GM12878 (cell line): ENCODE measurements at regions not wholly inside any gene's neighbourhood (a gene's known extent, or its start where the extent isn't known, plus 50 kb on each side); places are given as distances from the start of the nearest gene placed in this dataset.

ENCODE experiments used
- ATAC-seq: fragments of 200-7000 bp; cut with Tn5 transposase; 3 replicates; pipeline ENCODE4 v1.9.1; 2020; ENCODE audit warnings: mild to moderate bottlenecking, moderate library complexity
- BruUV-seq: library from RNA; stranded (reverse); fragments of 400-500 nt; replicated peaks from 2 replicates; lab custom pipeline; 2021; lab: Mats Ljungman, UMichigan
- CTCF ChIA-PET: fragments of 300-600 bp; sonication (Branson Sonifier 250); formaldehyde crosslinking; extraction: SDS; loops from one replicate; lab custom pipeline; 2021; ENCODE audit warnings: inconsistent platforms; lab: Yijun Ruan, JAX
- POLR2A ChIA-PET: fragments of 350-600 bp; formaldehyde crosslinking; extraction: SDS; loops from one replicate; lab custom pipeline; 2021; ENCODE audit warnings: inconsistent platforms; lab: Charles Lee
- RAD21 ChIA-PET: fragments of 300-600 bp; sonication (Branson Sonifier 250); formaldehyde crosslinking; loops from one replicate; lab custom pipeline; 2023; ENCODE audit warnings: antibody characterized with exemption; ENCODE audit not compliant: unreplicated experiment; lab: Charles Lee
- SMC1A ChIA-PET: fragments of 300-600 bp; sonication (Branson Sonifier 250); formaldehyde crosslinking; loops from one replicate; lab custom pipeline; 2023; ENCODE audit not compliant: unreplicated experiment, uncharacterized antibody; lab: Charles Lee
- DNase-seq: peaks from one replicate; pipeline ENCODE4 v3.0.0-alpha.2; 2011; ENCODE audit warnings: low read depth, low spot score
- FAIRE-seq: peaks from 3 replicates; lab custom pipeline; 2011; peaks lifted over from hg19 to GRCh38; lab: Jason Lieb, UNC
- H2AFZ ChIP-seq: 2 replicates; pipeline ENCODE4 v1.6.0; 2011; ENCODE audit warnings: low read depth, low read length, control low read depth; ENCODE audit not compliant: control insufficient read depth
- H3K27ac ChIP-seq: 2 replicates; pipeline ENCODE4 v1.5.1; 2011; ENCODE audit warnings: control low read depth; ENCODE audit not compliant: control insufficient read depth, insufficient read depth
- H3K27me3 ChIP-seq, 2 experiments: replicated peaks in 1 of 2; 2 replicates each; pipeline versions ENCODE4 v1.6.0 to v1.6.1; 2011; ENCODE audit warnings: low read length in 1 of 2; ENCODE audit not compliant: control insufficient read depth in 2 of 2, insufficient read depth in 2 of 2
- H3K36me3 ChIP-seq, 2 experiments: 2 replicates each; pipeline ENCODE4 v1.5.1; 2011; ENCODE audit warnings: low read length in 1 of 2; ENCODE audit not compliant: control insufficient read depth in 2 of 2, insufficient read depth in 2 of 2
- H3K4me1 ChIP-seq: 2 replicates; pipeline ENCODE4 v1.6.1; 2011; ENCODE audit warnings: mild to moderate bottlenecking, low read length, moderate library complexity, mixed read lengths; ENCODE audit not compliant: control insufficient read depth, insufficient read depth
- H3K4me2 ChIP-seq: 2 replicates; pipeline ENCODE4 v1.6.0; 2011; ENCODE audit warnings: control low read depth; ENCODE audit not compliant: control insufficient read depth, insufficient read depth
- H3K4me3 ChIP-seq: fragments of 200-600 bp; sonication (generic); 2 replicates; pipeline ENCODE4 v1.5.1; 2016
- H3K79me2 ChIP-seq: 2 replicates; pipeline ENCODE4 v1.6.0; 2011; ENCODE audit warnings: low read length; ENCODE audit not compliant: control insufficient read depth, insufficient read depth
- H3K9ac ChIP-seq: 2 replicates; pipeline ENCODE4 v1.8.0; 2011; ENCODE audit warnings: low read length, control low read depth, mixed read lengths; ENCODE audit not compliant: control insufficient read depth, insufficient read depth
- H3K9me3 ChIP-seq: replicated peaks from 3 replicates; pipeline ENCODE4 v1.5.1; 2011; ENCODE audit warnings: mild to moderate bottlenecking, low read length; ENCODE audit not compliant: control insufficient read depth, insufficient read depth
- H4K20me1 ChIP-seq: 2 replicates; pipeline ENCODE4 v1.6.0; 2011; ENCODE audit not compliant: control insufficient read depth, insufficient read depth
- CEBPB ChIP-seq, 2 experiments: fragments of 150-350 bp in 1 of 2; IDR thresholded peaks; 2 replicates each; pipeline ENCODE4 v1.6.1; 2012 to 2014; ENCODE audit warnings: low read depth in 2 of 2, low read length in 2 of 2, borderline replicate concordance in 1 of 2, inconsistent platforms in 1 of 2
- DPF2 ChIP-seq: fragments of 450-650 bp; IDR thresholded peaks from 2 replicates; pipeline ENCODE4 v1.6.1; 2017; ENCODE audit warnings: mild to moderate bottlenecking
- ESRRA ChIP-seq: IDR thresholded peaks from 2 replicates; pipeline ENCODE4 v1.6.1; 2012; ENCODE audit warnings: mild to moderate bottlenecking, low read length, improper control_type of control experiment
- HDAC6 ChIP-seq: fragments of 200-600 bp; sonication (generic); IDR thresholded peaks from one replicate; pipeline ENCODE4 v1.8.0; 2017; ENCODE audit warnings: antibody characterized with exemption; ENCODE audit not compliant: unreplicated experiment
- IKZF2 ChIP-seq, 2 experiments: fragments of 450-650 bp; IDR thresholded peaks; 2 replicates each; pipeline ENCODE4 v1.6.1; 2017; ENCODE audit warnings: mild to moderate bottlenecking in 2 of 2, moderate library complexity in 2 of 2
- IRF4 ChIP-seq: IDR thresholded peaks from 2 replicates; pipeline ENCODE4 v1.6.1; 2011; ENCODE audit warnings: low read depth, low read length
- NR2F1 ChIP-seq: fragments of 450-650 bp; conservative IDR thresholded peaks from 2 replicates; pipeline ENCODE4 v1.6.1; 2017; ENCODE audit warnings: mild to moderate bottlenecking
- NRF1 ChIP-seq: conservative IDR thresholded peaks from 2 replicates; pipeline ENCODE4 v1.6.1; 2011; ENCODE audit warnings: mild to moderate bottlenecking, low read depth, low read length, improper control_type of control experiment
- POLR2A ChIP-seq: IDR thresholded peaks from 2 replicates; pipeline ENCODE4 v1.6.1; 2011; ENCODE audit warnings: low read depth, mild to moderate bottlenecking, low read length
- RFX5 ChIP-seq: IDR thresholded peaks from 2 replicates; pipeline ENCODE4 v1.6.1; 2011; ENCODE audit warnings: low read depth, low read length, improper control_type of control experiment
- SMAD1 ChIP-seq: fragments of 450-650 bp; IDR thresholded peaks from 2 replicates; pipeline ENCODE4 v1.6.1; 2018; ENCODE audit warnings: mild to moderate bottlenecking, low read depth; ENCODE audit not compliant: partially characterized antibody
- SPI1 ChIP-seq: IDR thresholded peaks from 2 replicates; pipeline ENCODE4 v1.6.1; 2011; ENCODE audit warnings: low read depth, mild to moderate bottlenecking, low read length, moderate library complexity, borderline replicate concordance; ENCODE audit not compliant: insufficient read depth
- WGBS: methylation state at CpG from one replicate; pipeline ENCODE4 v1.1.6; 2016; ENCODE audit warnings: low lambda C conversion rate; ENCODE audit not compliant: insufficient replicate concordance, insufficient coverage; ENCODE audit errors: missing lambda C conversion rate; 5-methylcytosine and 5-hydroxymethylcytosine counted together
- in situ Hi-C: fragments of 300-500 bp; cut with MboI; formaldehyde crosslinking; loops from 9 replicates; pipeline ENCODE4 v1.14.3; 2018; ENCODE audit warnings: mixed read lengths
- intact Hi-C: fragments of 100-400 bp; cut with micrococcal nuclease; formaldehyde crosslinking; loops from one replicate; pipeline ENCODE4 v1.14.2; 2022; ENCODE audit not compliant: unreplicated experiment
- TF ChIP-seq, protein P1 (sequence below): fragments of 450-650 bp; formaldehyde crosslinking; IDR thresholded peaks from 2 replicates; pipeline ENCODE4 v1.4.0; 2020; ENCODE audit warnings: mild to moderate bottlenecking, moderate library complexity
- TF ChIP-seq, protein P2 (sequence below): fragments of 450-650 bp; IDR thresholded peaks from 2 replicates; pipeline ENCODE4 v1.6.1; 2017; ENCODE audit warnings: mild to moderate bottlenecking, moderate library complexity
- TF ChIP-seq, protein P3 (sequence below): fragments of 150-350 bp; IDR thresholded peaks from 2 replicates; pipeline ENCODE4 v1.6.1; 2016; ENCODE audit warnings: low read depth, low read length

GRCh38 chr11:115710980-115711379, 206.8 kb upstream of the CADM1 start:
- no peaks in the 10 kb centered on the region for H3K36me3 ChIP-seq
- no peak for TF ChIP-seq HDAC6
- TF ChIP-seq SMAD1, result no peak
- no peak for TF ChIP-seq IKZF2 (IDR thresholded peaks at IDR 0.05)
- TF ChIP-seq CEBPB (IDR thresholded peaks at IDR 0.05; ENCODE audit: borderline replicate concordance in 1 of 2, low read depth in 2 of 2, low read length in 2 of 2), result no peak
- TF ChIP-seq ESRRA, result no peak
- no peak for TF ChIP-seq NR2F1
- TF ChIP-seq NRF1, result no peak
- no peak for TF ChIP-seq DPF2
- TF ChIP-seq, protein P1, sequence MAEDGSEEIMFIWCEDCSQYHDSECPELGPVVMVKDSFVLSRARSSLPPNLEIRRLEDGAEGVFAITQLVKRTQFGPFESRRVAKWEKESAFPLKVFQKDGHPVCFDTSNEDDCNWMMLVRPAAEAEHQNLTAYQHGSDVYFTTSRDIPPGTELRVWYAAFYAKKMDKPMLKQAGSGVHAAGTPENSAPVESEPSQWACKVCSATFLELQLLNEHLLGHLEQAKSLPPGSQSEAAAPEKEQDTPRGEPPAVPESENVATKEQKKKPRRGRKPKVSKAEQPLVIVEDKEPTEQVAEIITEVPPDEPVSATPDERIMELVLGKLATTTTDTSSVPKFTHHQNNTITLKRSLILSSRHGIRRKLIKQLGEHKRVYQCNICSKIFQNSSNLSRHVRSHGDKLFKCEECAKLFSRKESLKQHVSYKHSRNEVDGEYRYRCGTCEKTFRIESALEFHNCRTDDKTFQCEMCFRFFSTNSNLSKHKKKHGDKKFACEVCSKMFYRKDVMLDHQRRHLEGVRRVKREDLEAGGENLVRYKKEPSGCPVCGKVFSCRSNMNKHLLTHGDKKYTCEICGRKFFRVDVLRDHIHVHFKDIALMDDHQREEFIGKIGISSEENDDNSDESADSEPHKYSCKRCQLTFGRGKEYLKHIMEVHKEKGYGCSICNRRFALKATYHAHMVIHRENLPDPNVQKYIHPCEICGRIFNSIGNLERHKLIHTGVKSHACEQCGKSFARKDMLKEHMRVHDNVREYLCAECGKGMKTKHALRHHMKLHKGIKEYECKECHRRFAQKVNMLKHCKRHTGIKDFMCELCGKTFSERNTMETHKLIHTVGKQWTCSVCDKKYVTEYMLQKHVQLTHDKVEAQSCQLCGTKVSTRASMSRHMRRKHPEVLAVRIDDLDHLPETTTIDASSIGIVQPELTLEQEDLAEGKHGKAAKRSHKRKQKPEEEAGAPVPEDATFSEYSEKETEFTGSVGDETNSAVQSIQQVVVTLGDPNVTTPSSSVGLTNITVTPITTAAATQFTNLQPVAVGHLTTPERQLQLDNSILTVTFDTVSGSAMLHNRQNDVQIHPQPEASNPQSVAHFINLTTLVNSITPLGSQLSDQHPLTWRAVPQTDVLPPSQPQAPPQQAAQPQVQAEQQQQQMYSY, result no peak
- TF ChIP-seq, protein P2, sequence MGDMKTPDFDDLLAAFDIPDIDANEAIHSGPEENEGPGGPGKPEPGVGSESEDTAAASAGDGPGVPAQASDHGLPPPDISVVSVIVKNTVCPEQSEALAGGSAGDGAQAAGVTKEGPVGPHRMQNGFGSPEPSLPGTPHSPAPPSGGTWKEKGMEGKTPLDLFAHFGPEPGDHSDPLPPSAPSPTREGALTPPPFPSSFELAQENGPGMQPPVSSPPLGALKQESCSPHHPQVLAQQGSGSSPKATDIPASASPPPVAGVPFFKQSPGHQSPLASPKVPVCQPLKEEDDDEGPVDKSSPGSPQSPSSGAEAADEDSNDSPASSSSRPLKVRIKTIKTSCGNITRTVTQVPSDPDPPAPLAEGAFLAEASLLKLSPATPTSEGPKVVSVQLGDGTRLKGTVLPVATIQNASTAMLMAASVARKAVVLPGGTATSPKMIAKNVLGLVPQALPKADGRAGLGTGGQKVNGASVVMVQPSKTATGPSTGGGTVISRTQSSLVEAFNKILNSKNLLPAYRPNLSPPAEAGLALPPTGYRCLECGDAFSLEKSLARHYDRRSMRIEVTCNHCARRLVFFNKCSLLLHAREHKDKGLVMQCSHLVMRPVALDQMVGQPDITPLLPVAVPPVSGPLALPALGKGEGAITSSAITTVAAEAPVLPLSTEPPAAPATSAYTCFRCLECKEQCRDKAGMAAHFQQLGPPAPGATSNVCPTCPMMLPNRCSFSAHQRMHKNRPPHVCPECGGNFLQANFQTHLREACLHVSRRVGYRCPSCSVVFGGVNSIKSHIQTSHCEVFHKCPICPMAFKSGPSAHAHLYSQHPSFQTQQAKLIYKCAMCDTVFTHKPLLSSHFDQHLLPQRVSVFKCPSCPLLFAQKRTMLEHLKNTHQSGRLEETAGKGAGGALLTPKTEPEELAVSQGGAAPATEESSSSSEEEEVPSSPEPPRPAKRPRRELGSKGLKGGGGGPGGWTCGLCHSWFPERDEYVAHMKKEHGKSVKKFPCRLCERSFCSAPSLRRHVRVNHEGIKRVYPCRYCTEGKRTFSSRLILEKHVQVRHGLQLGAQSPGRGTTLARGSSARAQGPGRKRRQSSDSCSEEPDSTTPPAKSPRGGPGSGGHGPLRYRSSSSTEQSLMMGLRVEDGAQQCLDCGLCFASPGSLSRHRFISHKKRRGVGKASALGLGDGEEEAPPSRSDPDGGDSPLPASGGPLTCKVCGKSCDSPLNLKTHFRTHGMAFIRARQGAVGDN, result no peak
- TF ChIP-seq RFX5, result no peak
- TF ChIP-seq SPI1, result no peak
- no peak for TF ChIP-seq IRF4
- TF ChIP-seq, protein P3, sequence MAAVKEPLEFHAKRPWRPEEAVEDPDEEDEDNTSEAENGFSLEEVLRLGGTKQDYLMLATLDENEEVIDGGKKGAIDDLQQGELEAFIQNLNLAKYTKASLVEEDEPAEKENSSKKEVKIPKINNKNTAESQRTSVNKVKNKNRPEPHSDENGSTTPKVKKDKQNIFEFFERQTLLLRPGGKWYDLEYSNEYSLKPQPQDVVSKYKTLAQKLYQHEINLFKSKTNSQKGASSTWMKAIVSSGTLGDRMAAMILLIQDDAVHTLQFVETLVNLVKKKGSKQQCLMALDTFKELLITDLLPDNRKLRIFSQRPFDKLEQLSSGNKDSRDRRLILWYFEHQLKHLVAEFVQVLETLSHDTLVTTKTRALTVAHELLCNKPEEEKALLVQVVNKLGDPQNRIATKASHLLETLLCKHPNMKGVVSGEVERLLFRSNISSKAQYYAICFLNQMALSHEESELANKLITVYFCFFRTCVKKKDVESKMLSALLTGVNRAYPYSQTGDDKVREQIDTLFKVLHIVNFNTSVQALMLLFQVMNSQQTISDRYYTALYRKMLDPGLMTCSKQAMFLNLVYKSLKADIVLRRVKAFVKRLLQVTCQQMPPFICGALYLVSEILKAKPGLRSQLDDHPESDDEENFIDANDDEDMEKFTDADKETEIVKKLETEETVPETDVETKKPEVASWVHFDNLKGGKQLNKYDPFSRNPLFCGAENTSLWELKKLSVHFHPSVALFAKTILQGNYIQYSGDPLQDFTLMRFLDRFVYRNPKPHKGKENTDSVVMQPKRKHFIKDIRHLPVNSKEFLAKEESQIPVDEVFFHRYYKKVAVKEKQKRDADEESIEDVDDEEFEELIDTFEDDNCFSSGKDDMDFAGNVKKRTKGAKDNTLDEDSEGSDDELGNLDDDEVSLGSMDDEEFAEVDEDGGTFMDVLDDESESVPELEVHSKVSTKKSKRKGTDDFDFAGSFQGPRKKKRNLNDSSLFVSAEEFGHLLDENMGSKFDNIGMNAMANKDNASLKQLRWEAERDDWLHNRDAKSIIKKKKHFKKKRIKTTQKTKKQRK, result no peak
- TF ChIP-seq POLR2A, result no peak
- H3K4me3 ChIP-seq, result no peak overlapping the region
- SMC1A ChIA-PET, result no interaction called here
- no peak for DNase-seq
- peaks cover 0 to 1% of the 10 kb centered on the region in 2 experiments; a peak in 2 of 4 replicates for H3K27me3 ChIP-seq
- WGBS, result 72% methylated on average over 20 of the region's 20 CpGs
- ATAC-seq, result no peak
- no peak overlapping the region for H2AFZ ChIP-seq
- H3K4me1 ChIP-seq, result peaks cover 4% of the 10 kb centered on the region; the same call in 1 of the 2 replicates
- RAD21 ChIA-PET, result no interaction called here
- no peaks in the 10 kb centered on the region for H3K9me3 ChIP-seq
- no peak overlapping the region for H3K9ac ChIP-seq
- in situ Hi-C loops, result no loop called here
- H3K4me2 ChIP-seq, result no peak overlapping the region
- no peaks in the 10 kb centered on the region for H3K79me2 ChIP-seq
- no peak overlapping the region for H3K27ac ChIP-seq
- POLR2A ChIA-PET, result no interaction called here
- intact Hi-C loops, result no loop called here
- H4K20me1 ChIP-seq, result no peaks in the 10 kb centered on the region
- no peak for FAIRE-seq
- no TSS peak for BruUV-seq
- CTCF ChIA-PET, result no interaction called here
